ENCODE measurements at regions not wholly inside any gene's neighbourhood (a gene's known extent, or its start where the extent isn't known, plus 50 kb on each side); places are given as distances from the start of the nearest gene placed in this dataset.

GRCh38 chr1:69246710-69247109 is 321.0 kb upstream of the LRRC7 start:
- Histone ChIP-seq H3K27ac (no peak overlapping the region), H3K9me3 (no peaks in the 10 kb centered on the region), H3K4me1 (no peaks in the 10 kb centered on the region), H3K4me3 (no peak overlapping the region), H3K4me2 (no peak overlapping the region)
- ATAC-seq (no peak), FAIRE-seq (no peak), DNase-seq (ENCODE audit: low read depth in 1 of 2, low spot score in 1 of 2) (no peak)
- TF ChIP-seq, protein P1, sequence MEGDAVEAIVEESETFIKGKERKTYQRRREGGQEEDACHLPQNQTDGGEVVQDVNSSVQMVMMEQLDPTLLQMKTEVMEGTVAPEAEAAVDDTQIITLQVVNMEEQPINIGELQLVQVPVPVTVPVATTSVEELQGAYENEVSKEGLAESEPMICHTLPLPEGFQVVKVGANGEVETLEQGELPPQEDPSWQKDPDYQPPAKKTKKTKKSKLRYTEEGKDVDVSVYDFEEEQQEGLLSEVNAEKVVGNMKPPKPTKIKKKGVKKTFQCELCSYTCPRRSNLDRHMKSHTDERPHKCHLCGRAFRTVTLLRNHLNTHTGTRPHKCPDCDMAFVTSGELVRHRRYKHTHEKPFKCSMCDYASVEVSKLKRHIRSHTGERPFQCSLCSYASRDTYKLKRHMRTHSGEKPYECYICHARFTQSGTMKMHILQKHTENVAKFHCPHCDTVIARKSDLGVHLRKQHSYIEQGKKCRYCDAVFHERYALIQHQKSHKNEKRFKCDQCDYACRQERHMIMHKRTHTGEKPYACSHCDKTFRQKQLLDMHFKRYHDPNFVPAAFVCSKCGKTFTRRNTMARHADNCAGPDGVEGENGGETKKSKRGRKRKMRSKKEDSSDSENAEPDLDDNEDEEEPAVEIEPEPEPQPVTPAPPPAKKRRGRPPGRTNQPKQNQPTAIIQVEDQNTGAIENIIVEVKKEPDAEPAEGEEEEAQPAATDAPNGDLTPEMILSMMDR (IDR thresholded peaks at IDR 0.05), result no peak
- TF ChIP-seq ZFP36 (IDR thresholded peaks at IDR 0.05; ENCODE audit: borderline replicate concordance, partially characterized antibody), result no peak
- TF ChIP-seq KDM5A (IDR thresholded peaks at IDR 0.05), result no peak
- no peak for TF ChIP-seq CHD4 (IDR thresholded peaks at IDR 0.05; ENCODE audit: borderline replicate concordance)
- TF ChIP-seq RAD21 (conservative IDR thresholded peaks at IDR 0.05 in 1 of 2, IDR thresholded peaks at IDR 0.05 in 1 of 2), result no peak
- no peak for TF ChIP-seq KDM1A (IDR thresholded peaks at IDR 0.05; ENCODE audit: low read depth)
- no peak for TF ChIP-seq RFX5 (IDR thresholded peaks at IDR 0.05)
- TF ChIP-seq FOXS1 (CRISPR knock-in tag; IDR thresholded peaks at IDR 0.05), result no peak
- TF ChIP-seq CBX8 (IDR thresholded peaks at IDR 0.05), result no peak
- TF ChIP-seq, protein P2, sequence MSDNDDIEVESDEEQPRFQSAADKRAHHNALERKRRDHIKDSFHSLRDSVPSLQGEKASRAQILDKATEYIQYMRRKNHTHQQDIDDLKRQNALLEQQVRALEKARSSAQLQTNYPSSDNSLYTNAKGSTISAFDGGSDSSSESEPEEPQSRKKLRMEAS (IDR thresholded peaks at IDR 0.05), result no peak
- no peak for TF ChIP-seq EHMT2 (IDR thresholded peaks at IDR 0.05; ENCODE audit: low read depth)
- TF ChIP-seq FOSB (CRISPR knock-in tag; IDR thresholded peaks at IDR 0.05), result no peak
- no peak for TF ChIP-seq ZC3H11A (IDR thresholded peaks at IDR 0.05)
- ChIA-PET POLR2A (no interaction called here), CTCF (no interaction called here)
- WGBS (ENCODE audit: missing lambda C conversion rate), result 93% methylated on average over 2 of the region's 2 CpGs

DNA sequence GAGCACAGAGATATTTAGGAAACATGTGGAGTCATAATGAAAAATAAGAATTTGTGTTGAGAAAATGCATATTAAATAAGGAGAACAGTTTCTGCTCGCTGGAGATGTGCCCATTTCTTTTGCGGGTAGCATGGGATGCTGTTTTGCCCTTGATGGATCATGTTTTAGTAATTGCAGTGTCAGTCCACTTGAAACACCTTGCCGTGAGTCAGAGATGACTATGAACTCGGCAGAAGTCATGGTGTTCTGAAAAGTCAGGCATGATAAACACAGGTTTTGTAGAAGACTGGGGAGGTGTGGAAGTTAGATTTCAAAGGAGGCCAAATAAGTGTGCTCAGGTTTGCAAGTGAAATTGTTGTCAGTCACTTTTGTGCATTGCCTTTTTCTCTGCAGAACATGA is 315.0 kb upstream of the LRRC7 start:
- Histone ChIP-seq H3K4me2 (no peak overlapping the region), H3K4me1 (no peaks in the 10 kb centered on the region), H3K27ac (no peak overlapping the region), H3K9me3 (no peaks in the 10 kb centered on the region), H3K4me3 (no peak overlapping the region)
- FAIRE-seq, result no peak
- TF ChIP-seq, protein P3, sequence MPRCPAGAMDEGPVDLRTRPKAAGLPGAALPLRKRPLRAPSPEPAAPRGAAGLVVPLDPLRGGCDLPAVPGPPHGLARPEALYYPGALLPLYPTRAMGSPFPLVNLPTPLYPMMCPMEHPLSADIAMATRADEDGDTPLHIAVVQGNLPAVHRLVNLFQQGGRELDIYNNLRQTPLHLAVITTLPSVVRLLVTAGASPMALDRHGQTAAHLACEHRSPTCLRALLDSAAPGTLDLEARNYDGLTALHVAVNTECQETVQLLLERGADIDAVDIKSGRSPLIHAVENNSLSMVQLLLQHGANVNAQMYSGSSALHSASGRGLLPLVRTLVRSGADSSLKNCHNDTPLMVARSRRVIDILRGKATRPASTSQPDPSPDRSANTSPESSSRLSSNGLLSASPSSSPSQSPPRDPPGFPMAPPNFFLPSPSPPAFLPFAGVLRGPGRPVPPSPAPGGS (IDR thresholded peaks at IDR 0.05), result no peak
- TF ChIP-seq JUNB (IDR thresholded peaks at IDR 0.05) (no peak), NR3C1 (IDR thresholded peaks at IDR 0.05) (no peak), ESRRA (IDR thresholded peaks at IDR 0.05; ENCODE audit: borderline replicate concordance, low read length) (no peak), EHF (CRISPR knock-in tag; IDR thresholded peaks at IDR 0.05) (no peak), HOXB5 (CRISPR knock-in tag; IDR thresholded peaks at IDR 0.05) (no peak)
- ChIA-PET CTCF (no interaction called here), POLR2A (no interaction called here)
- 5% methylated on average over 4 of the region's 4 CpGs for WGBS (ENCODE audit: missing lambda C conversion rate)
- DNase-seq (ENCODE audit: low read depth in 1 of 2, low spot score in 1 of 2), result no peak
- no peak for ATAC-seq

DNA sequence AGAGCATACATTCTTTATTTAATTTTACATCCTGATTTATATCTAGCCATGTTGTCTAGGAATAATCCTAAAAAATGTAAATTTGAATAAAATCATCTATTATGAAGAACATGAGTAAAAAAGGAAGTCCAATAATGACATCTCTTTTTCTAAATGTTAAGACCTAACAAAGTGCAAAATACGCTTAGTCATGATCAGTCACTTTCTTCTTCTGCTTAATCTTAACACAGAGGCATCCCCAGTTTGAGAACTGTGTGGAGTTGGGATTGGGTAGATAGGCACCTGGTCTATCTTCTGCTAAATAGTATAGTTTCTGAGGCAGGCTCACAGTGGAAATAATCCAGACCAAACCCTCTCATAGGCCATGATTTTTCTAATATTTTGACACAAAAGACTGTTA is 311.7 kb upstream of the LRRC7 start:
- no peaks in the 10 kb centered on the region for H3K9me3 ChIP-seq
- no peak overlapping the region for H3K27ac ChIP-seq
- ChIA-PET POLR2A (no interaction called here), CTCF (no interaction called here)
- H3K4me1 ChIP-seq, result no peaks in the 10 kb centered on the region
- TF ChIP-seq MAFK (IDR thresholded peaks at IDR 0.05; ENCODE audit: partially characterized antibody) (peak; percentile 25), NR3C1 (IDR thresholded peaks at IDR 0.05) (no peak), EHMT2 (IDR thresholded peaks at IDR 0.05; ENCODE audit: low read depth) (no peak), RAD21 (conservative IDR thresholded peaks at IDR 0.05 in 1 of 2, IDR thresholded peaks at IDR 0.05 in 1 of 2) (no peak)
- no peak overlapping the region for H3K4me2 ChIP-seq
- FAIRE-seq, result no peak
- no peak overlapping the region for H3K4me3 ChIP-seq
- no peak for ATAC-seq
- DNase-seq (ENCODE audit: low read depth in 1 of 2, low spot score in 1 of 2), result no peak
- 21% methylated on average over 1 of the region's 1 CpG for WGBS (ENCODE audit: missing lambda C conversion rate)

DNA sequence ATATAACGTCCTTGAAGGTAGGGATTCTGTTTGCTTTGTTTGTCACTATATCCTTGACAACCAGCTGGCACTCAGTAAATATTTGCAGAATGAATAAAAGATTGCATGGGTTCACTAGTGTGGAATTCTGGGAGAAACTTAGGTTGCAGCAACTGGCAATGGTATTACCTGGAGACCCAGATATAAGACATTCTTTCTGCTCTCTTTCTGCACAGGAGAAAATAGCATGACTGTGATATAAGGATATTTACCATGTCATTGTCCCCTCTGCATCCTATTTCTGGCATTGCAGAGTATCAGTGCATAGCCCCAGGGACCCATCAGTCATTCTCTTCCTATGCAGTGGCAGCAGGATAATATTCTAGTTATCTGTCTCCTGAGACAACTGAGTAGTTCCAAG is 308.9 kb upstream of the LRRC7 start:
- ATAC-seq (no peak), DNase-seq (ENCODE audit: low read depth in 1 of 2, low spot score in 1 of 2) (peak in 1 of 2 experiments; percentile 8), FAIRE-seq (no peak)
- H3K27ac ChIP-seq, result no peak overlapping the region
- no peaks in the 10 kb centered on the region for H3K9me3 ChIP-seq
- CTCF ChIA-PET, result no interaction called here
- H3K4me3 ChIP-seq, result no peak overlapping the region
- 0% methylated on average over 1 of the region's 1 CpG for WGBS (ENCODE audit: missing lambda C conversion rate)
- POLR2A ChIA-PET, result no interaction called here
- H3K4me1 ChIP-seq, result no peaks in the 10 kb centered on the region
- H3K4me2 ChIP-seq, result no peak overlapping the region
- TF ChIP-seq EHMT2 (IDR thresholded peaks at IDR 0.05; ENCODE audit: low read depth) (no peak), RNF2 (IDR thresholded peaks at IDR 0.05; ENCODE audit: borderline replicate concordance, low read depth) (no peak), JUNB (IDR thresholded peaks at IDR 0.05) (no peak), MYC (IDR thresholded peaks at IDR 0.05; ENCODE audit: borderline replicate concordance, low read length) (no peak), POLR2AphosphoS2 (conservative IDR thresholded peaks at IDR 0.05; ENCODE audit: low read length) (no peak), RFX5 (IDR thresholded peaks at IDR 0.05) (no peak), CHD2 (IDR thresholded peaks at IDR 0.05; ENCODE audit: low read length, partially characterized antibody) (no peak), ZC3H11A (IDR thresholded peaks at IDR 0.05) (no peak)
- TF ChIP-seq, protein P4, sequence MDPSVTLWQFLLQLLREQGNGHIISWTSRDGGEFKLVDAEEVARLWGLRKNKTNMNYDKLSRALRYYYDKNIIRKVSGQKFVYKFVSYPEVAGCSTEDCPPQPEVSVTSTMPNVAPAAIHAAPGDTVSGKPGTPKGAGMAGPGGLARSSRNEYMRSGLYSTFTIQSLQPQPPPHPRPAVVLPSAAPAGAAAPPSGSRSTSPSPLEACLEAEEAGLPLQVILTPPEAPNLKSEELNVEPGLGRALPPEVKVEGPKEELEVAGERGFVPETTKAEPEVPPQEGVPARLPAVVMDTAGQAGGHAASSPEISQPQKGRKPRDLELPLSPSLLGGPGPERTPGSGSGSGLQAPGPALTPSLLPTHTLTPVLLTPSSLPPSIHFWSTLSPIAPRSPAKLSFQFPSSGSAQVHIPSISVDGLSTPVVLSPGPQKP (IDR thresholded peaks at IDR 0.05; ENCODE audit: low read depth, low read length), result no peak

Measured in A549 (cell line).